ENCODE measurements at regions not wholly inside any gene's neighbourhood (a gene's known extent, or its start where the extent isn't known, plus 50 kb on each side); places are given as distances from the start of the nearest gene placed in this dataset.

DNA sequence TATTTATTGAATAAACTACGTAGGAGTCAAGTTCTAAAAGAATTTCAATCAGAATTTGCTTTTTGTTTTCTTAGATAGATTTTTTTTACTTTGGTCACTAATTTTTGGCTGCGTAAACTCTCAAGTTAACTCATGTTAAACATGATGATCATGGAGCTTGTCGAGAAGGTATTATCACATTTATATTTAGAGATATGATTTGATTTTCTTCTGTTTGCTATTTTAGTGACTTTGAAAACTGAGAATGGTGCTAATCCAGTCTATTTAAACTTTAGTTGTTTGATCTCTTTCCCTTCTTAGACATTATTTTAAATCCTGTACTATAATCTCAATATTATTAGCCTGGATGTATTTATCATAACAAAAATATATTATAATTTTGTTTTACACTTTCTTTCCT is 179.4 kb upstream of the SEMA3C start:
- no peak overlapping the region for H2AFZ ChIP-seq (ENCODE audit: low read length)
- TF ChIP-seq EZH2phosphoT487 (IDR thresholded peaks at IDR 0.05; ENCODE audit: borderline replicate concordance): no peak
- TF ChIP-seq, protein P1, sequence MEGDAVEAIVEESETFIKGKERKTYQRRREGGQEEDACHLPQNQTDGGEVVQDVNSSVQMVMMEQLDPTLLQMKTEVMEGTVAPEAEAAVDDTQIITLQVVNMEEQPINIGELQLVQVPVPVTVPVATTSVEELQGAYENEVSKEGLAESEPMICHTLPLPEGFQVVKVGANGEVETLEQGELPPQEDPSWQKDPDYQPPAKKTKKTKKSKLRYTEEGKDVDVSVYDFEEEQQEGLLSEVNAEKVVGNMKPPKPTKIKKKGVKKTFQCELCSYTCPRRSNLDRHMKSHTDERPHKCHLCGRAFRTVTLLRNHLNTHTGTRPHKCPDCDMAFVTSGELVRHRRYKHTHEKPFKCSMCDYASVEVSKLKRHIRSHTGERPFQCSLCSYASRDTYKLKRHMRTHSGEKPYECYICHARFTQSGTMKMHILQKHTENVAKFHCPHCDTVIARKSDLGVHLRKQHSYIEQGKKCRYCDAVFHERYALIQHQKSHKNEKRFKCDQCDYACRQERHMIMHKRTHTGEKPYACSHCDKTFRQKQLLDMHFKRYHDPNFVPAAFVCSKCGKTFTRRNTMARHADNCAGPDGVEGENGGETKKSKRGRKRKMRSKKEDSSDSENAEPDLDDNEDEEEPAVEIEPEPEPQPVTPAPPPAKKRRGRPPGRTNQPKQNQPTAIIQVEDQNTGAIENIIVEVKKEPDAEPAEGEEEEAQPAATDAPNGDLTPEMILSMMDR (conservative IDR thresholded peaks at IDR 0.05; ENCODE audit: low read length): no peak

GRCh38 chr7:81094952-81095351 is 176.1 kb upstream of the SEMA3C start:
- Histone ChIP-seq H3K4me2 (ENCODE audit: low read depth, low read length, poor library complexity, severe bottlenecking) (no peak overlapping the region), H4K20me1 (ENCODE audit: insufficient read depth, low read length, poor library complexity, severe bottlenecking) (no peaks in the 10 kb centered on the region), H3K4me1 (ENCODE audit: insufficient read depth, low read length, poor library complexity, severe bottlenecking) (no peaks in the 10 kb centered on the region), H3K79me2 (ENCODE audit: insufficient read depth, low read length) (no peaks in the 10 kb centered on the region), H3K9me3 (ENCODE audit: insufficient read depth, low read depth, low read length) (no peaks in the 10 kb centered on the region), H3F3A (ENCODE audit: low read depth) (no peaks in the 10 kb centered on the region), H2AFZ (ENCODE audit: low read length) (no peak overlapping the region), H3K36me3 (ENCODE audit: insufficient read depth, low read length) (no peaks in the 10 kb centered on the region), H3K9ac (ENCODE audit: low read depth, low read length, poor library complexity, severe bottlenecking) (no peak overlapping the region), H3K27me3 (ENCODE audit: insufficient read depth, low read length, poor library complexity, severe bottlenecking) (no peaks in the 10 kb centered on the region), H3K4me3 (ENCODE audit: low read length, poor library complexity, severe bottlenecking) (no peak overlapping the region), H3K9me2 (replicated peaks; ENCODE audit: low read depth, low read length) (no peaks in the 10 kb centered on the region)
- TF ChIP-seq EZH2phosphoT487 (IDR thresholded peaks at IDR 0.05; ENCODE audit: borderline replicate concordance): no peak
- TF ChIP-seq, protein P1 (conservative IDR thresholded peaks at IDR 0.05; ENCODE audit: low read length): no peak

More for the DNA sequence above, 179.4 kb upstream of the SEMA3C start:
- Histone ChIP-seq H3K79me2 (ENCODE audit: insufficient read depth, low read length) (no peaks in the 10 kb centered on the region), H3K4me3 (ENCODE audit: low read length, poor library complexity, severe bottlenecking) (no peak overlapping the region), H3K9me3 (ENCODE audit: insufficient read depth, low read depth, low read length) (no peaks in the 10 kb centered on the region), H3K36me3 (ENCODE audit: insufficient read depth, low read length) (no peaks in the 10 kb centered on the region), H3K4me2 (ENCODE audit: low read depth, low read length, poor library complexity, severe bottlenecking) (no peak overlapping the region), H3F3A (ENCODE audit: low read depth) (no peaks in the 10 kb centered on the region), H3K27me3 (ENCODE audit: insufficient read depth, low read length, poor library complexity, severe bottlenecking) (no peaks in the 10 kb centered on the region), H4K20me1 (ENCODE audit: insufficient read depth, low read length, poor library complexity, severe bottlenecking) (no peaks in the 10 kb centered on the region), H3K4me1 (ENCODE audit: insufficient read depth, low read length, poor library complexity, severe bottlenecking) (no peaks in the 10 kb centered on the region), H3K9ac (ENCODE audit: low read depth, low read length, poor library complexity, severe bottlenecking) (no peak overlapping the region), H3K9me2 (replicated peaks; ENCODE audit: low read depth, low read length) (no peaks in the 10 kb centered on the region)

GRCh38 chr7:81081616-81082015 is 162.8 kb upstream of the SEMA3C start:
- H3K36me3 ChIP-seq (ENCODE audit: insufficient read depth, low read length): no peaks in the 10 kb centered on the region
- no peaks in the 10 kb centered on the region for H3K79me2 ChIP-seq (ENCODE audit: insufficient read depth, low read length)
- no peaks in the 10 kb centered on the region for H3F3A ChIP-seq (ENCODE audit: low read depth)
- H3K4me3 ChIP-seq (ENCODE audit: low read length, poor library complexity, severe bottlenecking): no peak overlapping the region
- TF ChIP-seq, protein P1 (conservative IDR thresholded peaks at IDR 0.05; ENCODE audit: low read length): no peak
- TF ChIP-seq EZH2phosphoT487 (IDR thresholded peaks at IDR 0.05; ENCODE audit: borderline replicate concordance): no peak
- no peak overlapping the region for H3K9ac ChIP-seq (ENCODE audit: low read depth, low read length, poor library complexity, severe bottlenecking)
- no peaks in the 10 kb centered on the region for H3K27me3 ChIP-seq (ENCODE audit: insufficient read depth, low read length, poor library complexity, severe bottlenecking)
- no peak overlapping the region for H2AFZ ChIP-seq (ENCODE audit: low read length)
- no peak overlapping the region for H3K4me2 ChIP-seq (ENCODE audit: low read depth, low read length, poor library complexity, severe bottlenecking)
- H4K20me1 ChIP-seq (ENCODE audit: insufficient read depth, low read length, poor library complexity, severe bottlenecking): no peaks in the 10 kb centered on the region
- H3K4me1 ChIP-seq (ENCODE audit: insufficient read depth, low read length, poor library complexity, severe bottlenecking): no peaks in the 10 kb centered on the region
- H3K9me2 ChIP-seq (replicated peaks; ENCODE audit: low read depth, low read length): no peaks in the 10 kb centered on the region
- H3K9me3 ChIP-seq (ENCODE audit: insufficient read depth, low read depth, low read length): no peaks in the 10 kb centered on the region
